Panc1 (cell line): ENCODE measurements at regions not wholly inside any gene's neighbourhood (a gene's known extent, or its start where the extent isn't known, plus 50 kb on each side); places are given as distances from the start of the nearest gene placed in this dataset.

Experiments
- POLR2AphosphoS5 ChIP-seq: IDR thresholded peaks from 2 replicates; pipeline ENCODE4 v1.6.1; 2012; ENCODE audit warnings: mild to moderate bottlenecking, low read depth, low read length, moderate library complexity
- SIN3A ChIP-seq: IDR thresholded peaks from 2 replicates; pipeline ENCODE4 v1.6.1; 2012; ENCODE audit warnings: low read depth, mild to moderate bottlenecking, low read length, moderate library complexity, borderline replicate concordance; ENCODE audit not compliant: insufficient read depth
- TF ChIP-seq, protein P1 (sequence below): fragments of 450-650 bp; IDR thresholded peaks from 2 replicates; pipeline ENCODE4 v1.5.1; 2017; ENCODE audit warnings: mild to moderate bottlenecking
- TF ChIP-seq, protein P2 (sequence below), 2 experiments: IDR thresholded peaks; 2 replicates each; pipeline ENCODE4 v1.6.1; 2011 to 2012; ENCODE audit warnings: low read depth in 2 of 2, control low read depth in 1 of 2, low read length in 1 of 2, mild to moderate bottlenecking in 1 of 2, moderate library complexity in 1 of 2; ENCODE audit not compliant: insufficient read depth in 1 of 2

DNA sequence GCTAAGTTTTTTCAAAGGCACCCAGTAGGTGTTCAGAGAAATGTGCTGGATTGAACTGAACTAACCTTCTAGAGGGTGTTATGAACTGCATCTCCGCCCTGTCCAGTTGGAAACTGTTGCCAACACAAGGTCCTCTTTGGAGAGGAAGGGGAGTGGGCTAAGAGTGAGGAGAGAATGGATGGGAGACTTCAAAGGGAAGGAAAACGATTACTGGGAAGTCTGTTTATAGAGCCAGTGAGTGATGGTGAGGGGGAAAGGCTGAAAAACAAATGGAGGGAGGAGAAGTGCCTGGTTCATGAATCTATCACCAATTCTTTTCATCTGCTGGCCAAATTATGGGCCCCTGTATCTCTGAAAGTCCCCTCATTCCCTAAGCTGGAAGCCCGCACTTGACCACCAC, 86.0 kb upstream of the TBX5 start:
- TF ChIP-seq, protein P1, sequence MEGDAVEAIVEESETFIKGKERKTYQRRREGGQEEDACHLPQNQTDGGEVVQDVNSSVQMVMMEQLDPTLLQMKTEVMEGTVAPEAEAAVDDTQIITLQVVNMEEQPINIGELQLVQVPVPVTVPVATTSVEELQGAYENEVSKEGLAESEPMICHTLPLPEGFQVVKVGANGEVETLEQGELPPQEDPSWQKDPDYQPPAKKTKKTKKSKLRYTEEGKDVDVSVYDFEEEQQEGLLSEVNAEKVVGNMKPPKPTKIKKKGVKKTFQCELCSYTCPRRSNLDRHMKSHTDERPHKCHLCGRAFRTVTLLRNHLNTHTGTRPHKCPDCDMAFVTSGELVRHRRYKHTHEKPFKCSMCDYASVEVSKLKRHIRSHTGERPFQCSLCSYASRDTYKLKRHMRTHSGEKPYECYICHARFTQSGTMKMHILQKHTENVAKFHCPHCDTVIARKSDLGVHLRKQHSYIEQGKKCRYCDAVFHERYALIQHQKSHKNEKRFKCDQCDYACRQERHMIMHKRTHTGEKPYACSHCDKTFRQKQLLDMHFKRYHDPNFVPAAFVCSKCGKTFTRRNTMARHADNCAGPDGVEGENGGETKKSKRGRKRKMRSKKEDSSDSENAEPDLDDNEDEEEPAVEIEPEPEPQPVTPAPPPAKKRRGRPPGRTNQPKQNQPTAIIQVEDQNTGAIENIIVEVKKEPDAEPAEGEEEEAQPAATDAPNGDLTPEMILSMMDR = no peak
- TF ChIP-seq POLR2AphosphoS5 (no peak), SIN3A (no peak)
- TF ChIP-seq, protein P2, sequence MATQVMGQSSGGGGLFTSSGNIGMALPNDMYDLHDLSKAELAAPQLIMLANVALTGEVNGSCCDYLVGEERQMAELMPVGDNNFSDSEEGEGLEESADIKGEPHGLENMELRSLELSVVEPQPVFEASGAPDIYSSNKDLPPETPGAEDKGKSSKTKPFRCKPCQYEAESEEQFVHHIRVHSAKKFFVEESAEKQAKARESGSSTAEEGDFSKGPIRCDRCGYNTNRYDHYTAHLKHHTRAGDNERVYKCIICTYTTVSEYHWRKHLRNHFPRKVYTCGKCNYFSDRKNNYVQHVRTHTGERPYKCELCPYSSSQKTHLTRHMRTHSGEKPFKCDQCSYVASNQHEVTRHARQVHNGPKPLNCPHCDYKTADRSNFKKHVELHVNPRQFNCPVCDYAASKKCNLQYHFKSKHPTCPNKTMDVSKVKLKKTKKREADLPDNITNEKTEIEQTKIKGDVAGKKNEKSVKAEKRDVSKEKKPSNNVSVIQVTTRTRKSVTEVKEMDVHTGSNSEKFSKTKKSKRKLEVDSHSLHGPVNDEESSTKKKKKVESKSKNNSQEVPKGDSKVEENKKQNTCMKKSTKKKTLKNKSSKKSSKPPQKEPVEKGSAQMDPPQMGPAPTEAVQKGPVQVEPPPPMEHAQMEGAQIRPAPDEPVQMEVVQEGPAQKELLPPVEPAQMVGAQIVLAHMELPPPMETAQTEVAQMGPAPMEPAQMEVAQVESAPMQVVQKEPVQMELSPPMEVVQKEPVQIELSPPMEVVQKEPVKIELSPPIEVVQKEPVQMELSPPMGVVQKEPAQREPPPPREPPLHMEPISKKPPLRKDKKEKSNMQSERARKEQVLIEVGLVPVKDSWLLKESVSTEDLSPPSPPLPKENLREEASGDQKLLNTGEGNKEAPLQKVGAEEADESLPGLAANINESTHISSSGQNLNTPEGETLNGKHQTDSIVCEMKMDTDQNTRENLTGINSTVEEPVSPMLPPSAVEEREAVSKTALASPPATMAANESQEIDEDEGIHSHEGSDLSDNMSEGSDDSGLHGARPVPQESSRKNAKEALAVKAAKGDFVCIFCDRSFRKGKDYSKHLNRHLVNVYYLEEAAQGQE (IDR thresholded peaks at IDR 0.05; ENCODE audit: insufficient read depth in 1 of 2, low read depth in 2 of 2, low read length in 1 of 2) = no peak
